ENCODE measurements at regions not wholly inside any gene's neighbourhood (a gene's known extent, or its start where the extent isn't known, plus 50 kb on each side); places are given as distances from the start of the nearest gene placed in this dataset.
A peak's percentile ranks its signal among the peaks of the same experiment; 100 is the strongest.

- H3K27ac ChIP-seq = no peak overlapping the region
- H3K4me3 ChIP-seq = no peak overlapping the region
- no peaks in the 10 kb centered on the region for H3K9me3 ChIP-seq
- DNase-seq (ENCODE audit: low spot score in 2 of 2) = no peak
- H3K4me1 ChIP-seq = peaks cover 0 to 9% (median 0%) of the 10 kb centered on the region in 4 donors
- no peaks in the 10 kb centered on the region for H3K36me3 ChIP-seq
- H3K27me3 ChIP-seq = no peaks in the 10 kb centered on the region
- TF ChIP-seq EP300 (IDR thresholded peaks at IDR 0.05) (no peak), POLR2A (IDR thresholded peaks at IDR 0.05) (no peak), CTCF (IDR thresholded peaks at IDR 0.05) (no peak)
- WGBS, 2 donors = 82 to 84% methylated on average over 3 of the region's 3 CpGs
These were observed 92.7 kb upstream of the PRICKLE2 start for GRCh38 chr3:64318001-64318400.

DNA sequence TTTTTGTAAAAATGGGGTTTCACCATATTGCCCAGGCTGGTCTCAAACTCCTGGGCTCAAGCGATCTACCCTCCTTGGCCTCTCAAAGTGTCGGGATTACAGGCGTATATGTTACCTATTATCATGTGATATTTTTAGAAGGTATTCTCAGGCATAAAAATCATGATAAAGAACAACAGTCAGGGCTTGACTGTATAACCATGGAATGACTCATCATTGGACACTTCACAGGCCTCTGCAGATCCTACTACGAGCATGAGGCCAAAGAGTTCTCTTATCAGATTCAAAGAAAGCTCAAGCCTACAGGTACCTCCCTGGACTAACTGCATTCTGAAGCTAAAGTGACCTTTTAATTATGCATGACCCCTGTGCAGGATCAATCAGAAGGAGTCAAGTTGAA lies 91.7 kb upstream of the PRICKLE2 start:
- WGBS, 2 donors = 91 to 93% methylated on average over 4 of the region's 4 CpGs
- no peak overlapping the region for H3K27ac ChIP-seq
- no peaks in the 10 kb centered on the region for H3K9me3 ChIP-seq
- H3K4me3 ChIP-seq = no peak overlapping the region
- TF ChIP-seq EP300 (IDR thresholded peaks at IDR 0.05) (no peak), POLR2A (IDR thresholded peaks at IDR 0.05) (no peak), CTCF (IDR thresholded peaks at IDR 0.05) (no peak)
- no peaks in the 10 kb centered on the region for H3K36me3 ChIP-seq
- peaks cover 0 to 14% (median 0%) of the 10 kb centered on the region in 4 donors for H3K4me1 ChIP-seq
- no peak for DNase-seq (ENCODE audit: low spot score in 2 of 2)
- no peaks in the 10 kb centered on the region for H3K27me3 ChIP-seq

DNA sequence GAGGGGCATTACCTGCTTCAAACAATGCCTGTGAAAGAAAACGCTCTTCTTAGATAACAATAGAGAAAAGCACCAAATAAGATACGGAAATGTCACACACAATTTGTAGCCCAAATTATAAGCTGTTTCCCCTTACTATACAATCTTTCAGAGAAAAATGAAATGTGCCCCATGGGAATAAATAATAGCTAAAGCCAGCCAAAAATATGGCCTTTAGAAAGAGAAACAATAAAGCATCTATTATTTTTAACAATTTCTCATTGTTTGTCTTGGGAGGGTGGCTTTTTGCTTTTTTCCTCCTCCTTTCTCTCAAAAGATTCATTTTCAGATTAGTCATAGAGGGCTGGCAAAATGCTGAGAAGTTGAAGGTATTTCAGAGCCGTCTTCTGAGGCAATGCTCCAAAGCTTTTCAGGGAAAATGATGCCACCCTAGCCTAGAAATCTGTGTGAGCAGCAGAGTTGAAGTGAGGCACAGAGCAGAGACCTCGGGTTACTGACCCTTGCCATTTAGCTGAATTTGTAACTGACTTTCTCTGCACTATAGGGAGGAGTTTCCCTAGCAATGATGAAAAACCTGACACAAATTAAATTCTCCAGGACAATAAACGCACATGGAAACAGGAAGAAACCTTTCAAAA lies 86.3 kb upstream of the PRICKLE2 start:
- peak in 1 of 2 donors; percentile 29 for TF ChIP-seq EP300 (IDR thresholded peaks at IDR 0.05)
- TF ChIP-seq CTCF (IDR thresholded peaks at IDR 0.05) = no peak
- no peak for DNase-seq (ENCODE audit: low spot score in 2 of 2)
- H3K4me3 ChIP-seq = no peak overlapping the region
- H3K27ac ChIP-seq = peak overlapping the region in 2 of 4 donors; percentile 59 to 71
- WGBS, 2 donors = 15 to 22% methylated on average over 5 of the region's 5 CpGs
- no peaks in the 10 kb centered on the region for H3K9me3 ChIP-seq
- H3K27me3 ChIP-seq = no peaks in the 10 kb centered on the region
- no peaks in the 10 kb centered on the region for H3K36me3 ChIP-seq
- peaks cover 0 to 21% (median 5%) of the 10 kb centered on the region in 4 donors for H3K4me1 ChIP-seq

DNA sequence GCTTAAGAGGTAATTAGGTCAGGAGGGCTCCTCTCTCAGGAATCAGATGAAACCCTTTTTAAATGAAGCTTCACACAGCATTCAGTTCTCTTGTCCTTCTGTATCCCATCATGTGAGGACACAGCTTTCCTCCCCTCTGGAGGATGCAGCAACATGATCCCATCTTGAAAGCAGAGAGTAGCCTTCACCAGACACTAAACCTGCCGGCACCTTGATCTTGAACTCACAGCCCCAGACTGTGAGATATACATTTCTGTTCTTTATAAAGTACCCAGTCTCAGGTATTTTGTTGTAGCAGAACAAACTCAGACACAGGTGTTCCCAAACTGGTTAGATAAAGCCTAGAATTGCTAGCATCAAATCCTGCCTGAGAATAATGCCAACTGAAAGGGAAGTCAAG lies 83.7 kb upstream of the PRICKLE2 start:
- H3K4me1 ChIP-seq = peaks cover 0 to 21% (median 5%) of the 10 kb centered on the region in 4 donors
- TF ChIP-seq EP300 (IDR thresholded peaks at IDR 0.05) (no peak), CTCF (IDR thresholded peaks at IDR 0.05) (no peak), POLR2A (IDR thresholded peaks at IDR 0.05) (no peak)
- H3K4me3 ChIP-seq = no peak overlapping the region
- no peaks in the 10 kb centered on the region for H3K36me3 ChIP-seq
- no peaks in the 10 kb centered on the region for H3K9me3 ChIP-seq
- H3K27ac ChIP-seq = no peak overlapping the region
- WGBS, 2 donors = 97 to 100% methylated on average over 1 of the region's 1 CpG
- no peak for DNase-seq (ENCODE audit: low spot score in 2 of 2)
- no peaks in the 10 kb centered on the region for H3K27me3 ChIP-seq

- no peak for TF ChIP-seq CTCF (IDR thresholded peaks at IDR 0.05)
- no peak for TF ChIP-seq EP300 (IDR thresholded peaks at IDR 0.05)
- no peak for TF ChIP-seq POLR2A (IDR thresholded peaks at IDR 0.05)
- Histone ChIP-seq H3K27me3 (no peaks in the 10 kb centered on the region), H3K27ac (peak overlapping the region in 1 of 4 donors; percentile 21), H3K4me1 (peaks cover 0 to 14% (median 5%) of the 10 kb centered on the region in 4 donors), H3K9me3 (no peaks in the 10 kb centered on the region), H3K4me3 (no peak overlapping the region), H3K36me3 (no peaks in the 10 kb centered on the region)
- WGBS, 2 donors = 54 to 55% methylated on average over 2 of the region's 2 CpGs
- no peak for DNase-seq (ENCODE audit: low spot score in 2 of 2)
These were observed 81.5 kb upstream of the PRICKLE2 start for GRCh38 chr3:64306745-64307144.

Measured in tibial nerve (tissue), 4 donors.